MCF 10A (cell line): ENCODE measurements at regions not wholly inside any gene's neighbourhood (a gene's known extent, or its start where the extent isn't known, plus 50 kb on each side); places are given as distances from the start of the nearest gene placed in this dataset.
A peak's percentile ranks its signal among the peaks of the same experiment; 100 is the strongest.

ENCODE experiments used
- BruUV-seq: library from RNA; stranded (reverse); fragments of 400-500 nt; replicated peaks from 2 replicates; lab custom pipeline; 2021; lab: Mats Ljungman, UMichigan
- CTCF ChIA-PET: fragments of 300-600 bp; sonication (Branson Sonifier 250); formaldehyde crosslinking; extraction: SDS; loops from one replicate; lab custom pipeline; 2021; ENCODE audit warnings: antibody characterized with exemption, inconsistent platforms; lab: Yijun Ruan, JAX
- POLR2A ChIA-PET: fragments of 300-600, 350-650 bp; sonication (Branson Sonifier 250); formaldehyde crosslinking; extraction: SDS; loops from one replicate; lab custom pipeline; 2020; ENCODE audit warnings: antibody characterized with exemption, inconsistent platforms; lab: Yijun Ruan, JAX
- DNase-seq: peaks from one replicate; pipeline ENCODE4 v3.0.0-alpha.2; 2018; ENCODE audit not compliant: unreplicated experiment
- H3K27ac Mint-ChIP-seq: one replicate; pipeline ENCODE4 v1.8.0; 2022; ENCODE audit warnings: mild to moderate bottlenecking, low read depth, mixed read lengths; ENCODE audit not compliant: unreplicated experiment
- H3K27me3 Mint-ChIP-seq: one replicate; pipeline ENCODE4 v1.8.0; 2022; ENCODE audit warnings: mixed read lengths; ENCODE audit not compliant: insufficient read depth, unreplicated experiment
- H3K36me3 Mint-ChIP-seq: one replicate; pipeline ENCODE4 v1.8.0; 2022; ENCODE audit warnings: mild to moderate bottlenecking, moderate library complexity, mixed read lengths; ENCODE audit not compliant: insufficient read depth, unreplicated experiment
- H3K4me1 Mint-ChIP-seq: one replicate; pipeline ENCODE4 v1.8.0; 2022; ENCODE audit warnings: mixed read lengths; ENCODE audit not compliant: insufficient read depth, unreplicated experiment
- H3K4me3 Mint-ChIP-seq: one replicate; pipeline ENCODE4 v1.8.0; 2022; ENCODE audit warnings: mild to moderate bottlenecking, moderate library complexity, mixed read lengths; ENCODE audit not compliant: unreplicated experiment
- H3K9me3 Mint-ChIP-seq: one replicate; pipeline ENCODE4 v1.8.0; 2022; ENCODE audit warnings: mixed read lengths; ENCODE audit not compliant: unreplicated experiment
- CTCF ChIP-seq: fragments of 200-600 bp; IDR thresholded peaks from one replicate; pipeline ENCODE4 v1.8.0; 2022; ENCODE audit warnings: antibody characterized with exemption, mild to moderate bottlenecking; ENCODE audit not compliant: unreplicated experiment
- intact Hi-C: fragments of 100-400 bp; cut with micrococcal nuclease; formaldehyde crosslinking; loops from 2 replicates; pipeline ENCODE4 v1.14.1; 2022

DNA sequence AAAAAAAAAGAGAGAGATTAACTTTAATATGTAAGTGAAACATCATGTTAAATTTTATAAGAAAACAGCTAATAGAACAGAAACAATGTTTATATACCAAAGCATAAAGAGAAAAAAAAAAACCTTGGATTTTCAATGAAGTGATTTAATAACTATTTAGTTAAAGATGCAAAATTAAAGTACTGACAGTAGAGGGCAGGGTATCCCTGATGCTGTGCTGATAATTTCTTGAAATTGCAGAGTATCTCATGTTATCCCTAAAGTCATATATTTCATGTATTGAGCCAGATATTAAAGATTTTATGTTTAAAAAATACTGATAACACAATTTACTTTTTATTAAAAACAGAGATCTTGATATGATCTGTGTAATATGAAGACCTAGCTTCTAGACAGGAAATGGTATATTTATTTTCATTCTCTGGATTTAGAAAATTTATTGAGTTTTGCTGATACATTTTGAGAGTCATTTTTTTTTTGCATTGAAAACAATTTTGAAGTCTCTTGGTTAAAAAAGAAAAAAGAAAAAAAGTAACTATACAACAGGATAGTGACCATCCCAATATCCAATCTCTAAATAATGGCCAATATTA, 273.2 kb downstream of the USP25 start:
- no TSS peak for BruUV-seq
- H3K36me3 Mint-ChIP-seq, result no peaks in the 10 kb centered on the region
- no peak overlapping the region for H3K4me3 Mint-ChIP-seq
- intact Hi-C loops, result loop anchor here (1.0 kb wide), 2 partner anchors 327 to 1042 kb away; no protein-coding TSS in a partner anchor
- ChIA-PET CTCF (interaction anchor here (0.6 to 2.3 kb wide), 10 partner anchors 9 to 1537 kb away, joined by 3 to 9 read pairs (median 3); no protein-coding TSS in a partner anchor), POLR2A (interaction anchor here (0.6 kb wide), 1 partner anchor 334 kb away, joined by 3 read pairs; no protein-coding TSS in a partner anchor)
- H3K4me1 Mint-ChIP-seq, result no peaks in the 10 kb centered on the region
- no peaks in the 10 kb centered on the region for H3K9me3 Mint-ChIP-seq
- no peak overlapping the region for H3K27ac Mint-ChIP-seq
- TF ChIP-seq CTCF, result peak; percentile 31
- DNase-seq, result peak; percentile 18
- no peaks in the 10 kb centered on the region for H3K27me3 Mint-ChIP-seq

GRCh38 chr21:16004086-16004485, 274.3 kb downstream of the USP25 start:
- no peak for DNase-seq
- Mint-ChIP-seq H3K27me3 (no peaks in the 10 kb centered on the region), H3K4me1 (no peaks in the 10 kb centered on the region), H3K9me3 (no peaks in the 10 kb centered on the region), H3K36me3 (no peaks in the 10 kb centered on the region), H3K4me3 (no peak overlapping the region), H3K27ac (no peak overlapping the region)
- intact Hi-C loops, result no loop called here
- POLR2A ChIA-PET, result no interaction called here
- BruUV-seq, result no TSS peak
- TF ChIP-seq CTCF, result no peak
- CTCF ChIA-PET, result interaction anchor here (0.5 to 2.3 kb wide), 4 partner anchors 131 to 340 kb away, joined by 3 to 9 read pairs (median 5); no protein-coding TSS in a partner anchor

GRCh38 chr21:16004523-16004922, 274.7 kb downstream of the USP25 start:
- ChIA-PET CTCF (interaction anchor here (0.5 to 2.3 kb wide), 4 partner anchors 131 to 326 kb away, joined by 3 to 9 read pairs (median 6); no protein-coding TSS in a partner anchor), POLR2A (no interaction called here)
- BruUV-seq, result no TSS peak
- Mint-ChIP-seq H3K4me1 (no peaks in the 10 kb centered on the region), H3K9me3 (no peaks in the 10 kb centered on the region), H3K36me3 (no peaks in the 10 kb centered on the region), H3K4me3 (no peak overlapping the region), H3K27me3 (no peaks in the 10 kb centered on the region), H3K27ac (no peak overlapping the region)
- intact Hi-C loops, result no loop called here
- TF ChIP-seq CTCF, result no peak
- no peak for DNase-seq

GRCh38 chr21:16005996-16006395, 276.2 kb downstream of the USP25 start:
- POLR2A ChIA-PET, result interaction anchor here (0.7 to 1.6 kb wide), 2 partner anchors 10 to 1786 kb away, joined by 3 to 4 read pairs; no protein-coding TSS in a partner anchor

More at GRCh38 chr21:16005996-16006395, 276.2 kb downstream of the USP25 start:
- CTCF ChIA-PET, result interaction anchor here (0.7 to 1.3 kb wide), 4 partner anchors 15 to 316 kb away, joined by 3 to 5 read pairs (median 4); no protein-coding TSS in a partner anchor
- no peaks in the 10 kb centered on the region for H3K9me3 Mint-ChIP-seq
- H3K4me3 Mint-ChIP-seq, result no peak overlapping the region
- no peaks in the 10 kb centered on the region for H3K27me3 Mint-ChIP-seq
- TF ChIP-seq CTCF, result no peak
- H3K4me1 Mint-ChIP-seq, result no peaks in the 10 kb centered on the region
- intact Hi-C loops, result no loop called here
- H3K36me3 Mint-ChIP-seq, result no peaks in the 10 kb centered on the region
- H3K27ac Mint-ChIP-seq, result no peak overlapping the region
- no peak for DNase-seq
- no TSS peak for BruUV-seq
